Activated T-cell treated with anti-CD3 and anti-CD28 coated beads, Interleukin-2, amount 50 U/mL, for 48 hours (primary cell): ENCODE measurements at regions not wholly inside any gene's neighbourhood (a gene's known extent, or its start where the extent isn't known, plus 50 kb on each side); places are given as distances from the start of the nearest gene placed in this dataset.
"Not testable (repeated sequence)": the region's sequence is repeated elsewhere in the genome, so short reads cannot be mapped to it uniquely, and the experiment has no call there.

Source experiments
- DNase-seq, 2 experiments: peaks; one replicate each; pipeline ENCODE4 v3.0.0-alpha.2; 2020

DNA sequence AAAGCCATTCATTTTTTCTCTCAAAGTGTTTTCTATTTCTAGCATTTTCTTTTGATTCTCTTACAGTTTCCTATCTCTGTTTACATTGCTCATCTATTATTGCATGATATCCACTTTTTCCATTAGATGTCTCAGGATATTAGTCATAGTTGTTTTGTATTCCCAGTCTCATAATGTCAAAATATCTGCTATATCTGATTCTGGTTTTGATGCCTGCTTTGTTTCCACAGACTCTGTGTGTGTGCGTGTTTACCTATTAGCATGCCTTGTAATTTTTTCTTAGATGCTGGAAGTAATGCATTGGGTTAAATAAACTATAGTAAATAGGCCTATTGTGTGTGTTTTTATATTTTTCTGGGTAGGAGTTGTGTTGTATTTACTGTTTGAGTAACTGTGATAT lies 1126.3 kb downstream of the SORCS1 start:
- DNase-seq, result no peak

DNA sequence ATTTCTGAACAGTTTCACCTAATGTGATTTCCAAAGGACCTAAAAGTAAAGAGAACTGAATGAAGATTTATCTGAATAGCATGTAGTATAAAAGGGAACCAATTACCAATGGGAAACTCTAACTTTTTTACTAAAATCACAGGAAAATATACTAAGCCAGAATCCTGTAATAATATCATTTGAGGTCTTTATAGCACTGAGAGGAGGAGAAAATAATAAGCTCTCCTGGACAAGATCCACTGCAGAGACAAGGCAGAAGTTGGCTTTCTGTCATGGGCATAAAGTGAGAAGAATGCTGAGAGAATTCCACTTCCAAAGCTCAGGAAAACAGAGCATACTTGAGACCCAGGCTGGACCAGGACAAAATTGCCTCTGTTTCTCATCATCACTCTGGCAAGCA lies 1131.4 kb downstream of the SORCS1 start:
- no peak for DNase-seq

DNA sequence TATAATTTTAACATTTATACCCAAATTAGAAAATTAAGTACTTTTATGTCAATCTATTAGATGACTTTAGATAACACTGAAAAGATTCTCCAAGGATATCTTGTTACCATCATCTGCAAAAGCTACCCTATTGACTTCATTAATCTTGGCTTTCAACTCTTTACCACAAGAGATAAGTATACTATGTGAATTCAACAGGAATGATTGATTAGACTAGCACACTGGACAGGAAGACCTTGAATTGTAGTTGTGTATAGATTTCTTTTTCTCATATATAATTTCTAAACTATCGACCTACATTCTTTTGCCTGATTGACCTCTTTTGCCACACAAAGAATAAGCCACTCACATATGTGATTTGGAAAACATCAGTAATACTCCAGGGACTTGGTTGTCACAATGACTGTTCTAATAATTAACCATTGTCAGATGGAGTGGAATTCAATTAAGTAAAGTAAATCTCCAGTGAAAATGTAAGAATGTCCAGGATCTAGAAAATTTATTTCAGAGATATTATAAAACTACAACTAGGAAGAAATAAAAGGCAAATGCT lies 1132.0 kb downstream of the SORCS1 start:
- DNase-seq, result no peak

DNA sequence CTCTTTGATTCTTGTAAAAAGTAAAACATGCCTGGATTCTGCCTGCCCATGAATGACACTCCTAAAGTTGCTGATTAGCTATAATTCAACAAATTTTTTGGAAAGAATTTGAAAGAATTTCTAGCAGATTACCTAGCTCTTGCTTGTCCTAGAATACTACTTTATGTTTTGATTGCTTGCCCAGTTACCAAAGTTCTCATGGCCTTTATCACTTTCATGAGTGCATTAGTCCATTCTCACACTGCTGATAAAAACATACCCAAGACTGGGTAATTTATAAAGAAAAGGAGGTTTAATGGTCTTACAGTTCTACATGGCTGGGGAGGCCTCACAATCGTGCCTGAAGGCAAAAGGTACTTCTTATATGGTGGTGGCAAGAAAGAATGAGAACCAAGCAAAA lies 1137.3 kb downstream of the SORCS1 start:
- no peak for DNase-seq

DNA sequence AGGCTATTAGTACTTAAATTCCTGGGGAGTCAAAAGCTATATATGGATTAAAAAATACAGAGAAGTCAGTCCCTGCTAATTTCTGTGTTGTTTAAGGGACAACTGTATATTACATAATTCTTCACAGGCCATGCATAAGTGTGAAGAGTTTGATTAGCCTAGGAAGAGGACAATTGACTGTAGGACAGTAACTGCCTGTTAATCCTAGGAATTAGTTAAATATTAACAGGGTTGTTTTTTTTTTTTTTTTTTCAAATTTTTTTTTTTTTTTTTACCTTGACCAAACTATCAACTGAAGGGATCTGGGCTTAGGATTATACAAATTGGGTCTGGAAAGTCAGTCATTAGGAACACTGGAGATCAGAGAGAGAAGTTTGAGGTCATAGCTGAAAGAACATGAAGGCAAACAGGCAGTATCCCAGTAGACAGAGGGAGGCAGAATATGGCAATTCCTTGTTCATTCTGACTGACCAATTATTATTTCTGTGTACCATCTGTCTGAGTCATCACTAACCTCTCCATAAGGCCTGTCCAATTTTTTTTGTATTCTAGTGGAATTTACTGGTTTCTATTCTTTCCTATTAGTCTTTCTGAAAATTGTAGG lies 1139.2 kb downstream of the SORCS1 start:
- no peak for DNase-seq

DNA sequence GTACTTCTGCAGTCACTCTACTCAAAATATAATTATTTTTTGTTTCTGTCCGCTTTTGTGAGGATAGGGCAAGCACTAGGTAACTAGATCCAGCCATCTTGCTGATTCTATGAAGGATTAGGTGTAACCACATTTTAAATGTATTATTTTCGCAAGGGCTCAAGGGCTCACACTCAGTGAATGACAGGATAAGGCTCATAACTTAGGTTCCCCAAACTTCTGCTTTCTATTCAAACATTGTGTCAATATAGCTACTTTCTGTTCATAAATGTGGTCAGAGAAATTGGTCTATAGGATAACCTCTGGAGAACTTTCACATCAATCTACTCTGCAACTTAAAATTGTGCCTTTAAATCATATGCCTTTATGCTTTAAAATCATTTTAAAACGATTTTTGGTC lies 1141.2 kb downstream of the SORCS1 start:
- DNase-seq, result no peak

DNA sequence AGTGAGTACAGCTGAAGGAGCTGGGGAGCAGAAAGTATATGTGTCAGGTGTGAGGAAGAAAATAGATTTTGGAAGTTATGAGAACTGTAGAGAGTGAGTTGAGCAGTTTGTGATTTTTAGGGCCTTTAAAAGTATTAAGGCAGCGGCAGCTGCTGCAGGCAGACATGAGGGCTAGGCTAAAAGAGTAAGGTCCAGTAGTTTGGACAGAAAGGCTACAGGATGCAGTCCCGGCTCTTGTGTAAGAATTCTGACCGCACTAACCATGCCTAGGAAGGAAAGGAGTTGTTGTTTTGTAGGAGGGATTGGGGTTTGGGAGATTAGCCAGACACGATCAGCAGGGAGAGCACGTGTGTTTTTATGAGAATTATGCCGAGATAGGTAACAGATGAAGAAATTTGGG lies 1144.9 kb downstream of the SORCS1 start:
- not testable (repeated sequence) for DNase-seq

DNA sequence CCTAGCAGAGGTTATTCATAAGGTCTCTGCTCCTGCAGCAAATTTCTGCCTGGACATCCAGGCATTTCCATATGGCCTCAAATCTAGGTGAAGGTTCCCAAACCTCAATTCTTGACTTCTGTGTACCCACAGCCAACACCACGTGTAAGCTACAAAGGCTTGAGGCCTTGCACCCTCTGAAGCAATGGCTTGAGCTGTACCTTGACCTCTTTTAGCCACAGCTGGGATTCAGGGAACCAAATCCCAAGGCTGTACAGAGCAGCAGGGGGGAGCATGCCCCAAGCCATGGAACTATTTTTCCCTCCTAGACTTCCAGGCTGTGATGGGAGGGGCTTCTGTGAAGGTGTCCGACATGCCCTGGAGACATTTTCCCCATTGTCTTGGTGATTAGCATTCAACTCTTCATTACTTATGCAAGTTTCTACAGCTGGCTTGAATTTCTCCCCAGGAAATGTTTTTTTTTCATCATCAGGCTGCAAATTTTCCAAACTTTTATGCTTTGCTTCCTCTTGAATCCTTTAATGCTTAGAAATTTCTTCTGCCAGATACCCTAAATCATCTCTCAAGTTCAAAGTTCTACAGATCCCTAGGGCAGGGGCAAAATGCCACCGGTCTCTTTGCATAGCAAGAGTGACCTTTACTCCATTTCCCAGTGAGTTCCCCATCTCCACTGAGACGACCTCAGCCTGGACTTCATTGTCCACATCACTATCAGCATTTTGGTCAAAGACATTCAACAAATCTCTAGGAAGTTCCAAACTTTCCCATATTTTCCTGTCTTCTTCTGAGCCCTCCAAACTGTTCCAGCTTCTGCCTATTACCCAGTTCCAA lies 1148.9 kb downstream of the SORCS1 start:
- not testable (repeated sequence) for DNase-seq

DNA sequence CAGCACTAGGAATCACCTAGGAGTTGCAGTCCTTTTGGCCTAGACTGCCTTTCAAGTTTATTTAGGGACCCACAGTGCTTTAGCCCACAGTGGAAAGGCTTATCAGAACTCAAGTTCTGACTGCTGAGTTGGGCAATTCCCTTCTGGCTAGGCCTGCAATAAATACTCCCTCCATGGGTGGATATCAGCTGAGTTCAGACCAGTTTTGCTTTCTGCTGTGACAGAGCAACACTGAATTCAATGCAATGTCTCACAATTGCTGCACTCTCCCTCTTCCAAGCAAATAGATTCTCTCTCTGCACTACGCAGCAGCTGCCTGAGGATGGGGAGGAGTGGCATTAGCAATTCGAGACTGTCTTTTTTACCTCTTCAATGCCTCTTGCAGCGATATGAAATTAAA lies 1153.3 kb downstream of the SORCS1 start:
- no peak for DNase-seq

DNA sequence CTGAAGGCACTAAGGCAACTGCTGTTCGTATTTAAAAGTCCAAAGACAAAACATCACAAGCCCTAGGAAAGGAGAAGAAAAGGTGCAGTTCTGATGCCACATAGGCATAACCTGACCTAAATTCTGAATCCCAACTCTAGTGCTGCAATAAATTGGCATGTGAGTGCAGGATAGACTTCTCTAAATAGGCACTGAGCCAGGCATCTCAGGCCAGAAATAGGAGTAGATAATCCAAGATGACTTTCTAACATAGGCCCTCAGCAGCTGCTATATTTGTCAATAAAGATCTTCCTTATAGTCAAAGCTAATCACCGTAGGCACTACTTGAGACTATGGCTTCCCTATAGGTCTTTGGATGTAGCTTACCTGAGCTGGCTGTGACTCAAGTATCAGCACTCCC lies 1163.8 kb downstream of the SORCS1 start:
- DNase-seq, result no peak

DNA sequence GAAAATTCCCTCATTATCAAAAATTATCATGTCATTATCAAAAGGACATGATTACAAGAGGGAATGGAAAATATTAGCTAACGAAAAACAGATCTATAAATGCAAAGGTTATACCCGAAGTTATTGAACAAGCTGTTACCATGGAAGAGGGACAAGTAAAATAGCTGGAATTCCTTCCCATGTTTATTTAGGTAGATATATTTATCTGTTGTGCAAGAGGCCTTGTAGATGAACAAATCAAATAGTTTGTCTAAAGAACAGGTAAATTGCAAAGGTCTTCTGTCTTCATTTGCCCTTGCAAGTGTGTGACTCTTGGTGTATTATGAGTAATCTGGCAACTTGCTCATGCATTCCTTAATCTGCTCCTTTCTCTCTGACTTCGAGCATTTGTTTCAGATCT lies 1170.9 kb downstream of the SORCS1 start:
- no peak for DNase-seq

DNA sequence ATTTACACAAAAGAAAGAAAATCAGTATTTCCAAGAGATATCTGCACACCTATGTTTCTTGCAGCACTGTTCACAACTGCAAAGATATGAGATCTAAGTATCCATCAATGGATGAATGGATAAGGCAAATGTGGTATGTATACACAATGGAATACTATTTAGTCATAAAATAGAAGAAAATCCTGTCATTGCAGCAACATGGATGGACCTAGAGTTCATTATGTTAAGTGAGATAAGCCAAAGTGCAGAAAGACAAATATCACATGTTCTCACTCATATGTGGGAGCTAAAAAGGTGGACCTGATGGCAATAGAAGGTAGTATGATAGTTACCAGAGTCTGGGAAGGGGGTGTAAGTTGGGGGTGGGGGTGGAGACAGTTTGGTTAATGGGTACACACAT lies 1171.6 kb downstream of the SORCS1 start:
- no peak for DNase-seq

DNA sequence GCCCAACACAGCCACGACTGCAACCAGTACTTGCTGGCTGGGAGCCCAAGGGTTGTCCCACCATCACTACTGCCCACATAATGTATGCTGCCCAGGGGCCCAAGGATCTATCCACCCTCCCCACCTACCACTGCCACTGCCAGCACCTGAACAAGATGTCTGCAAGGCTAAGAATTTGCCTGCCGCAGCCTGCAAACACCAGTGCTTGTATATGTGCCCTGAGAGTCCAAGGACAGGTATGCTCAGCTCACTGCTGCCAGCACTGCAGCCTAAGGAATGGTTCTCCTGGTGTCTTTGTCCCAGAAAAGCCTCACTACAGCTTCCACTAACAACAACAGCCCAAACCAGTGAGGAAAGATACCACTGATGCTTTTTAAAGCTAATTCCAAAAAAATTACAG lies 1174.0 kb downstream of the SORCS1 start:
- DNase-seq, result no peak

DNA sequence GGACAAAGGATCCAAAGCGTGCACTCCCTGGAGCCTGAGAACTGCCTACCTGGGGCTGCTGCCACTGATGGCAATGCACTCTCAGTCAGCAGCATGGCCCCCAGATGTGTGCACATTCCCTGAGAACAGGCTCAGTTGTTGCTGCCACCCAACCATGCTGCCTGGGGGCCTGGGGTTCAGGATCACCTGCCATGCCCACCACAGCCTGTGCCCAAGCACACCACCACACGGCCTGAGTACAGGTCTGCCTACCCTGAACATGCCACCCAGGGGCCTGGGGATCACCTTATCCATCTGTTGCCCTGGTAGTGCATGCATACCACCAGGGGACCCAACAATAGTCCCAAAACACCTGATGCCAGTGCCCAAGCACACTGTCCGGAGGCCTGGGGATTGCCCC lies 1174.5 kb downstream of the SORCS1 start:
- no peak for DNase-seq

DNA sequence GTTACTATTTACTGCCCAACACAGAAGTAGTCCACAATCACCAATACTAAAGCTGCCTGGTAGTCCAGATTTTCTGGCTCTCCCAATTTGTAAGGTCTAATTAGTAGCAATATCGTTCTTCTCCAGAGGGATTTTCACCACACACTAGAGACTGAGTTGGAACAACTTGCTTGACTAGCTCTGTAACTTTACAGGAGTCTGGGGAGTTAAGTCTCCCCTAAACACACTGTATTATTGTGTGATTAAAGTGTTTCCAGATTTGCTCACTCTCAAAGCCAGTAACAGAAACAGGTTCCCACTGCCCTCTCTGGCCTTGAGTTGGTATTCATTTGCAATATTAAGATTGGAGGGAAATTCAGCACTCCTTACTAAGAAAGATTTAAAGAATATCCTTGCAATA lies 1175.7 kb downstream of the SORCS1 start:
- no peak for DNase-seq

DNA sequence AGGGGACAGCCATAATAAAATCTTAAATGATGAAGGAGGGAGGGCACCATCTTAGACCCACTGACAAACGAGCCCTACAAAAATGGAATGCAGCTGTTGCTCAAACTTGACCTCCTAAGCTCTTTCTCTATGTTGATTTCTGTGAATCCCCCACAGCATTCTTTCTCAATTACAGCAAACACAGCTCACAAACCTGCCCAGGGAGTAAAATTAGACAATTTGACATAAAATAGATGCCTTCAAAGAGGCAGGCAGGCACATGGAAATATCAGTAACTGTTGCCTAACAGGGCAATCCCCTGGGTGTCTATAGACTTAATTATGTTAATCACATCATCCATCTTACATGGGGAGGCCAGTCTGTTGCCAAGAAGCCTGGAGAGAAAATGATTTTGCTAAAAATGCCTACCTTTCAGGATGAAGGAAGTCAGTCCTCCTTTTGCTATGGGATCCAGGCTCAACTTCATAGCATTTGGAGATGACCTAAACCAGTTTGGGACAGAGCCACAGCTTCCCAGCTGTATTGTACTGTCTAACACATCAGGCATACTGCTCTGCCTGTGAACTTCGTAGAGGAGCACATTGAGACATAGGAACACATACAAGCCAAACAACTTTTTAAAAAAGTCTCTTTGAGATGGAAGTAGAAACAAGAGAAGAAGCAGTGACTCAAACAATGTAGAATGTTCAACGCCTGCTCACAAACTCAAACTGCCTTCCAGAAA lies 1177.4 kb downstream of the SORCS1 start:
- no peak for DNase-seq

DNA sequence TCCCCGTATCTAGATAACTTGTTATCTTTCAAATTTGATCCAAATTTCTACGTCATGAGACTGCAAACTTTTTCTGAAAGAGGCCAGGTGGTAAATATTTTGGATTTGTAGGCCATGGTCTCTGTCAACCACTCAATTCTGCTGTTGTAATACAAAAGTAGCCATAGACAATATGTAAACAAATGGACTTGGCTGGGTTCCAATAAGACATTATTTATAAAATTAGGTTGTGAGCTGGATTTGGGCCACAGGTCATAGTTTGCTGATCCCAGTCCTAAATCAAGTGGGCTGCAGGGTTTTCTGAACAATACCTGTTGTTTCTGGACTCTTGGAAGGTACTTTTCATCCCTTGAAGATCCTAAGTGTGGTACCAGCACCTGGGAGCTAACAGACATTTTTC lies 1178.0 kb downstream of the SORCS1 start:
- no peak for DNase-seq

DNA sequence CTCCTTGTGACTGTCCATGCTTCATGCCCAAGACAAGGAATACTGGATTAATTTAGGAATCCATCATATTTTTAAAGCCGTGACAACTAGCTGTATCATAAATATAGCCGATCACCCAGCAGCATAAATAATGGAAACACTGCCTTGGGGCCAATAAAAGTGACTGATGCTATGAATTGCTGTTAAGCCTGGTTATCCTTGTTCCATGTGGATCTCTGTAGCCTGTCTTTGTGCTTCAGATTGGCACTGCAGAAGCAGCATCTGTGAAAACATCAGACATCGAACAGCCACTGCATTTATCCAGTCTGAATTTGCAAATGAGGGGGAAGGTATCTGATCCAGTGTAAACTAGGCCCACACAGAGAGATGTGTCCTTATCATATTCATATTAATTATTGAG lies 1181.8 kb downstream of the SORCS1 start:
- no peak for DNase-seq

DNA sequence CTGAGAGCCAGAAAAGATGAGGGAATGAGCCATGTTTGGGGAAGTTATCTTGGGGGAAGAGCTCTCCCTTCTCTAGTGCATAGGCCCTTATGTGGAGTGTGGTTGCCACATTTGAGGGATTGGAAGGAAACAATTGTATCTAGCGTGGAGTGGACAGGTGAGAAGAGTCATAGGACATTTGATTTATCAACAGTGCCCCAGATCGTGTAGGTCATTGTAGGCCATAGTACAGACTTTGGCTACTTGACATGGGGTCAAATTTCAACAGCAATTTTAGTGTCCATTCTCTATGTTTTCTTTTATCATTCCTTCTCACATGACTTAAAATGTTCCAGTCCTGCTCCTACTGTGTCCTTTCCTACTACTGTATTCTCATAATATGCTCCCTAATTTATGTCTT lies 1182.8 kb downstream of the SORCS1 start:
- no peak for DNase-seq

DNA sequence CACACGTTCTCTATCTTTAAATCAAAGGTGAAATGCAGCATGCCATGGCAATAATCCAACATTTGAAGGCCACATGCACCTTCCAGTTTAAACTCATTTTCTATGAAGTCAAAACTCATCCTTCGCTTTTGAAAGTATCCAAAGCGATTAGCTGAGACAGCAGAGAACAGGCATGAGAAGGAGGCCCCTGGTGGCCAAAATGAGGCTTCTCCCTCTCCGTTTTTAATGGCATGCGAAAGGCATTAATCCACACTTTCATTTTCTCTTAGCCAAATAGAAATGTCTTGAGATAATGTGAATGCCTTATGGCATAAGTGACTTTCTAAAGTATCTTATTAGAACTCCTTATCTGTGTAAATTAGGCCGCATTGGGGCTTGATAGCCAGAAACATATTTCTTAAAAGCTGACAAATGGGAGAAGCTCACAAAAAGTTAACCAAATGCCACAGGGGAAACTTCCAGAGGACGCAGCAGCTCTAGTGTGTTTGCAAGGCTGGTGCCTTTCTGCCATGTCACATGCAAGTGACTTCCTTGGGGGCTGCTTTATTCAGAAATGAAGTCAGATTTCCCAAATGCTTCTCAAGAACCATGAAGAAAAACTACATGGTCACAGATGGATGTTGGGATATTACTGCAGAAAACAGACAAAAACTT lies 1189.6 kb downstream of the SORCS1 start:
- DNase-seq, result no peak

DNA sequence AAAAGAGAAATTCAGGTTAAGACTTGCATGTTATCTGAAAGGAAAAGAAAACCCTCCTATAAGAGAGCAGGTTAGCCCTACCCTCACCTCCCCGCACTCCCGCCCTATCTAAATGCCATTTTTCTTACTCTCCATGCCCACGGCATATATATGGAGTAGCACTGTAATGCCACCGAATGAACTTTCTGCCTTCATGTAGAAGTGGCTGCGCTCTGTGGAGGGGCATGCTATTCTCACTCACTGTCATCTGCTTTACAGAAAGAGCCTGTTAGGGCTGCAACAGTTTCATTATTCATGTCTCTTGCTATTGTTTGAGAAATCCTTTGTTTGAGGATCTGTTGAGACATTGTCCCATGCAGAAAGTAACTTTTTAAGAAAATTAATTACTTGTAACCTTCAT lies 1190.6 kb downstream of the SORCS1 start:
- no peak for DNase-seq

DNA sequence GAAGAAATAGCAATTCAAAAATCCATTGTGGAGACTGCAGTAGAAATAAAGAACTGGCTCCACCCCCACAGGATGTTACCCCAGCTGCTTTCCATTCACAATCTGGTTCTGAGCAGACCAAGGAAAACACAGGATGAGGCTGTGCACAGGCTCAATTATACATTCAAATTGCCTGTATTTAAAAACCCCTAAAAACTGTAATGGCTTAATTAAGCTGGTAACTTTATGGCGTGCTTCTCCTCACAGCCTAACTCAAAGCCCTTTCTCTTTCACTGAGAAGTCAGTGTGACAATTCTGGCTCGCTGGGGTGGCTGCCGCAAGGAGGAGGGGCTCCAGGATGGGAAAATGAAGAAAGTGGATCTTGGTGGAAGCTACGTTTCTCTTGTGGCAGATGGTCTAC lies 1191.1 kb downstream of the SORCS1 start:
- DNase-seq, result no peak

DNA sequence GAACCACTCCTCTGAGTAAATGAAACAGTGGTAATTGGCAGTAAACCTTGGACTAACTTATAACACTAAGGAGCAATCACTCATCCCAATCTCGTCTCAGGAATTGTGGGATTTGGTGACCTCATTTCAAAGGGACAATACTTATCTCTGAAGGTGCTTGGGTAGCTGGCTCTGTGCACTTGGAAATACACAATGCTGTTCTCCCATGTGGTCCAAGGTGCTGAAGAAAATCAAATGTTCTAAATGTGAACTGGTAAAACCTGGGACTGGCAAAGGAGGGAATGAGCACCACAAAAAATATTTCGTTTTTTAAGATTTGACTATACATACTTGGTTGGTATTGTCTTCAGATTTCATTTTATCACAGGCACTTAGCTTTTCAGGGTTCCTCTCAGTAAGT lies 1193.0 kb downstream of the SORCS1 start:
- DNase-seq, result no peak
